GM10266 (cell line): ENCODE measurements at regions not wholly inside any gene's neighbourhood (a gene's known extent, or its start where the extent isn't known, plus 50 kb on each side); places are given as distances from the start of the nearest gene placed in this dataset.

Experiments
- DNase-seq: peaks from one replicate; pipeline ENCODE4 v3.0.0; 2012; ENCODE audit errors: extremely low spot score
- CTCF ChIP-seq: IDR thresholded peaks from 2 replicates; pipeline ENCODE4 v1.5.1; 2012; ENCODE audit warnings: mild to moderate bottlenecking, low read depth; ENCODE audit not compliant: control insufficient read depth, insufficient read depth; ENCODE audit errors: missing control alignments

DNA sequence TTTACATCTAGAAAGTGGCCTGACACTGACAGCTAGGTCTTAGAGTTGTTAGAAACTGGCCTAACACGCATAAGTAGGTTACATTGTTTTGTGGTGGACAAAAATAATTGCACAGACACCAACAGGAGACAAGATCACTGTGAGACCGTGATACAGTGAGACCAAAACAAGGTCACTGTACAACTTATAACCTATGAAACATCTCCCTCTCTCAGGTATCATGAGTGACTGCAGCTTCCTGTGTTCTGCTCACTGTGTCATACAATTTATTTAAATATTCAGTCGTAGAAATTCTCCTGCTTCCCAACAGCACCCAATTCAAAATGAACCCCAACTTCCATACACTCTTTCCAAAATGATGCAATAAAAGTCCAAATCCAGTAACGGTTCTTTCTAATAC, 2165.2 kb downstream of the PCDH9 start:
- no peak for TF ChIP-seq CTCF

GRCh38 chr13:65063753-65064152, 2166.4 kb downstream of the PCDH9 start:
- no peak for TF ChIP-seq CTCF

More for the DNA sequence above, 2165.2 kb downstream of the PCDH9 start:
- no peak for DNase-seq

GRCh38 chr13:65057986-65058385, 2172.2 kb downstream of the PCDH9 start:
- no peak for DNase-seq
- TF ChIP-seq CTCF = no peak

More at GRCh38 chr13:65063753-65064152, 2166.4 kb downstream of the PCDH9 start:
- DNase-seq = no peak

DNA sequence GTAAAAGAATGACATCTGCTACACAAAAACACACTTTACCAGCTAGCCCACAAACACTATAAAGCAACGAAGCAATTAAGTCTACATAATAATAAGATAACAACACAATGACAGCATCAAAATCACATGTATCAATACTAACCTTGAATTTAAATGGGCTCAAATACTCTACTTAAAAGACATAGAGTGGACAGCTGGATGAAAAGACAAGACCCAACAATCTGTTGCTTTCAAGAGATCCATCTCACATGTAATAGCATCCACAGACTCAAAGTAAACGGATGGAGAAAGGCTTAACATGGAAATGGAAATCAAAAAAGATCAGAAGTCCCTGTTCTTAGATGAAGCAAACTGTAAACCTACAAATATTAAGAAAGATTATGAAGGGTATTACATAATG, 2175.9 kb downstream of the PCDH9 start:
- no peak for TF ChIP-seq CTCF
- no peak for DNase-seq

- no peak for DNase-seq
- no peak for TF ChIP-seq CTCF
These were observed 2193.1 kb downstream of the PCDH9 start for GRCh38 chr13:65036999-65037398.

GRCh38 chr13:65035302-65035701, 2194.8 kb downstream of the PCDH9 start:
- DNase-seq = no peak
- no peak for TF ChIP-seq CTCF

DNA sequence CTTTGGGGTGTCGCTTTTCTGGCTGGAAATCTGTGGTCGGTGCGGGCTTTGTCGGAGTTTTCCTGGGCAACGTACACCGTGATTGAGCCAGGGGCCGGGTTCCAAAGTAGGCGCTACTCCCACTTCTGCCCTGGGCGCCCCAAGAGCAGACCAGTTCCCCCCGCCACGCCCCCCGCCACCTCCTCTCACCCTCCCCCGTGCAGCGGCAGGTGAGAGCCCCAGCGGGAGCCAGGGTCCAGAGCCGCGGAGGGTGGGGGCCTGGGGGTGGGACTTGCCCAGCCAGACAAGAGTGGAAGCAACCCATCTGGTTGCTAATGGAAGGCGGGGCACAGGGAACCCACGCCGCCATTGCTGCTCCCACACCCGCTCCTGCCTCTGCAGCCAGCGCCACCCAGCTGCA, 2195.9 kb downstream of the PCDH9 start:
- no peak for DNase-seq
- TF ChIP-seq CTCF = no peak
